ENCODE measurements at regions not wholly inside any gene's neighbourhood (a gene's known extent, or its start where the extent isn't known, plus 50 kb on each side); places are given as distances from the start of the nearest gene placed in this dataset.

- Histone ChIP-seq H3K14ac (ENCODE audit: low read length) (no peak overlapping the region), H3K18ac (ENCODE audit: low read length) (no peak overlapping the region), H2BK15ac (ENCODE audit: low read length) (no peak overlapping the region), H2BK5ac (ENCODE audit: low read length) (no peak overlapping the region), H3K27ac (replicated peaks; ENCODE audit: low read length) (no peak overlapping the region), H3K9me3 (replicated peaks in 1 of 2; ENCODE audit: control insufficient read depth in 2 of 2, insufficient read depth in 1 of 2, low read depth in 1 of 2, low read length in 2 of 2) (peaks cover 6 to 16% of the 10 kb centered on the region in 2 donors), H3K27me3 (ENCODE audit: control insufficient read depth in 3 of 3, insufficient read depth in 3 of 3, low read depth in 1 of 3, low read length in 3 of 3) (no peaks in the 10 kb centered on the region), H4K8ac (ENCODE audit: low read depth, low read length) (no peak overlapping the region), H3K4me2 (ENCODE audit: insufficient read depth, low read length, poor library complexity, severe bottlenecking) (no peak overlapping the region), H2AK5ac (ENCODE audit: low read depth, low read length) (no peak overlapping the region), H3K4me1 (ENCODE audit: control insufficient read depth in 2 of 2, insufficient read depth in 1 of 2, low read depth in 1 of 2, low read length in 2 of 2) (peaks cover 0 to 5% of the 10 kb centered on the region in 2 donors), H3K9ac (ENCODE audit: low read depth, low read length, poor library complexity) (no peak overlapping the region), H2AFZ (ENCODE audit: low read length) (no peak overlapping the region), H3K4ac (ENCODE audit: low read length) (no peak overlapping the region), H2BK120ac (ENCODE audit: low read depth, low read length) (no peak overlapping the region), H3K4me3 (ENCODE audit: low read length in 2 of 2) (no peak overlapping the region), H3K36me3 (replicated peaks in 1 of 2; ENCODE audit: control insufficient read depth in 2 of 2, insufficient read depth in 2 of 2, low read length in 2 of 2) (no peaks in the 10 kb centered on the region), H3K79me1 (ENCODE audit: low read depth, low read length) (peaks cover 1% of the 10 kb centered on the region), H3K23ac (ENCODE audit: low read depth, low read length, poor library complexity) (no peak overlapping the region), H4K91ac (ENCODE audit: low read depth, low read length, poor library complexity) (no peak overlapping the region), H2BK12ac (ENCODE audit: low read length) (no peak overlapping the region)
- no peak for DNase-seq (ENCODE audit: low spot score)
- no CpG with 5 or more reads among the region's 5 CpGs for WGBS, 2 donors (ENCODE audit: extremely low coverage in 2 of 2, insufficient read length in 2 of 2, insufficient replicate concordance in 1 of 2)
These were observed 61.7 kb upstream of the RFLNA start for GRCh38 chr12:124233041-124233796.

GRCh38 chr12:124233846-124234640 lies 60.9 kb upstream of the RFLNA start:
- Histone ChIP-seq H2BK12ac (ENCODE audit: low read length) (no peak overlapping the region), H3K27me3 (ENCODE audit: control insufficient read depth in 3 of 3, insufficient read depth in 3 of 3, low read depth in 1 of 3, low read length in 3 of 3) (no peaks in the 10 kb centered on the region), H3K18ac (ENCODE audit: low read length) (no peak overlapping the region), H3K23ac (ENCODE audit: low read depth, low read length, poor library complexity) (no peak overlapping the region), H3K14ac (ENCODE audit: low read length) (no peak overlapping the region), H3K36me3 (replicated peaks in 1 of 2; ENCODE audit: control insufficient read depth in 2 of 2, insufficient read depth in 2 of 2, low read length in 2 of 2) (no peaks in the 10 kb centered on the region), H3K4me3 (ENCODE audit: low read length in 2 of 2) (no peak overlapping the region), H3K4ac (ENCODE audit: low read length) (no peak overlapping the region), H2BK15ac (ENCODE audit: low read length) (no peak overlapping the region), H2BK120ac (ENCODE audit: low read depth, low read length) (no peak overlapping the region), H3K9me3 (replicated peaks in 1 of 2; ENCODE audit: control insufficient read depth in 2 of 2, insufficient read depth in 1 of 2, low read depth in 1 of 2, low read length in 2 of 2) (peaks cover 6 to 16% of the 10 kb centered on the region in 2 donors), H3K27ac (replicated peaks; ENCODE audit: low read length) (no peak overlapping the region), H2BK5ac (ENCODE audit: low read length) (no peak overlapping the region), H4K8ac (ENCODE audit: low read depth, low read length) (no peak overlapping the region), H3K4me1 (ENCODE audit: control insufficient read depth in 2 of 2, insufficient read depth in 1 of 2, low read depth in 1 of 2, low read length in 2 of 2) (peaks cover 0 to 5% of the 10 kb centered on the region in 2 donors), H3K9ac (ENCODE audit: low read depth, low read length, poor library complexity) (no peak overlapping the region), H3K4me2 (ENCODE audit: insufficient read depth, low read length, poor library complexity, severe bottlenecking) (no peak overlapping the region), H4K91ac (ENCODE audit: low read depth, low read length, poor library complexity) (no peak overlapping the region), H2AK5ac (ENCODE audit: low read depth, low read length) (no peak overlapping the region), H2AFZ (ENCODE audit: low read length) (no peak overlapping the region), H3K79me1 (ENCODE audit: low read depth, low read length) (peaks cover 1% of the 10 kb centered on the region)
- no peak for DNase-seq (ENCODE audit: low spot score)
- WGBS, 2 donors (ENCODE audit: extremely low coverage in 2 of 2, insufficient read length in 2 of 2, insufficient replicate concordance in 1 of 2), result no CpG with 5 or more reads among the region's 8 CpGs

- Histone ChIP-seq H3K27me3 (ENCODE audit: control insufficient read depth in 3 of 3, insufficient read depth in 3 of 3, low read depth in 1 of 3, low read length in 3 of 3) (no peaks in the 10 kb centered on the region), H3K27ac (replicated peaks; ENCODE audit: low read length) (no peak overlapping the region), H3K4me3 (ENCODE audit: low read length in 2 of 2) (no peak overlapping the region), H3K4me2 (ENCODE audit: insufficient read depth, low read length, poor library complexity, severe bottlenecking) (no peak overlapping the region), H3K14ac (ENCODE audit: low read length) (no peak overlapping the region), H3K9ac (ENCODE audit: low read depth, low read length, poor library complexity) (no peak overlapping the region), H3K79me1 (ENCODE audit: low read depth, low read length) (no peaks in the 10 kb centered on the region), H2BK12ac (ENCODE audit: low read length) (no peak overlapping the region), H3K36me3 (replicated peaks in 1 of 2; ENCODE audit: control insufficient read depth in 2 of 2, insufficient read depth in 2 of 2, low read length in 2 of 2) (no peaks in the 10 kb centered on the region), H2AFZ (ENCODE audit: low read length) (no peak overlapping the region), H3K23ac (ENCODE audit: low read depth, low read length, poor library complexity) (no peak overlapping the region), H3K18ac (ENCODE audit: low read length) (no peak overlapping the region), H2BK15ac (ENCODE audit: low read length) (no peak overlapping the region), H3K4ac (ENCODE audit: low read length) (no peak overlapping the region), H3K4me1 (ENCODE audit: control insufficient read depth in 2 of 2, insufficient read depth in 1 of 2, low read depth in 1 of 2, low read length in 2 of 2) (peaks cover 0 to 5% of the 10 kb centered on the region in 2 donors), H2BK5ac (ENCODE audit: low read length) (no peak overlapping the region), H2AK5ac (ENCODE audit: low read depth, low read length) (no peak overlapping the region), H4K8ac (ENCODE audit: low read depth, low read length) (no peak overlapping the region), H2BK120ac (ENCODE audit: low read depth, low read length) (no peak overlapping the region), H3K9me3 (replicated peaks in 1 of 2; ENCODE audit: control insufficient read depth in 2 of 2, insufficient read depth in 1 of 2, low read depth in 1 of 2, low read length in 2 of 2) (peaks cover under 1% of the 10 kb centered on the region in 2 donors), H4K91ac (ENCODE audit: low read depth, low read length, poor library complexity) (no peak overlapping the region)
- WGBS, 2 donors (ENCODE audit: extremely low coverage in 2 of 2, insufficient read length in 2 of 2, insufficient replicate concordance in 1 of 2), result no CpG with 5 or more reads among the region's 5 CpGs
- no peak for DNase-seq (ENCODE audit: low spot score)
These were observed 58.3 kb upstream of the RFLNA start for GRCh38 chr12:124236625-124237031.

- H3K27ac ChIP-seq (replicated peaks; ENCODE audit: low read length), result no peak overlapping the region
- WGBS, 2 donors (ENCODE audit: extremely low coverage in 2 of 2, insufficient read length in 2 of 2, insufficient replicate concordance in 1 of 2), result no CpG with 5 or more reads among the region's 4 CpGs
- H3K27me3 ChIP-seq (ENCODE audit: control insufficient read depth in 3 of 3, insufficient read depth in 3 of 3, low read depth in 1 of 3, low read length in 3 of 3), result no peaks in the 10 kb centered on the region
- no peak for DNase-seq (ENCODE audit: low spot score)
- no peak overlapping the region for H3K4me2 ChIP-seq (ENCODE audit: insufficient read depth, low read length, poor library complexity, severe bottlenecking)
- H3K4ac ChIP-seq (ENCODE audit: low read length), result no peak overlapping the region
- no peaks in the 10 kb centered on the region for H3K9me3 ChIP-seq (replicated peaks in 1 of 2; ENCODE audit: control insufficient read depth in 2 of 2, insufficient read depth in 1 of 2, low read depth in 1 of 2, low read length in 2 of 2)
- no peak overlapping the region for H2BK5ac ChIP-seq (ENCODE audit: low read length)
- H4K91ac ChIP-seq (ENCODE audit: low read depth, low read length, poor library complexity), result no peak overlapping the region
- H3K4me1 ChIP-seq (ENCODE audit: control insufficient read depth in 2 of 2, insufficient read depth in 1 of 2, low read depth in 1 of 2, low read length in 2 of 2), result no peaks in the 10 kb centered on the region
- no peak overlapping the region for H2BK15ac ChIP-seq (ENCODE audit: low read length)
- no peak overlapping the region for H3K23ac ChIP-seq (ENCODE audit: low read depth, low read length, poor library complexity)
- no peak overlapping the region for H2BK120ac ChIP-seq (ENCODE audit: low read depth, low read length)
- H2AFZ ChIP-seq (ENCODE audit: low read length), result no peak overlapping the region
- no peak overlapping the region for H2AK5ac ChIP-seq (ENCODE audit: low read depth, low read length)
- H3K18ac ChIP-seq (ENCODE audit: low read length), result no peak overlapping the region
- no peak overlapping the region for H3K14ac ChIP-seq (ENCODE audit: low read length)
- no peak overlapping the region for H3K9ac ChIP-seq (ENCODE audit: low read depth, low read length, poor library complexity)
- no peak overlapping the region for H2BK12ac ChIP-seq (ENCODE audit: low read length)
- no peak overlapping the region for H3K4me3 ChIP-seq (ENCODE audit: low read length in 2 of 2)
- H4K8ac ChIP-seq (ENCODE audit: low read depth, low read length), result no peak overlapping the region
- H3K36me3 ChIP-seq (replicated peaks in 1 of 2; ENCODE audit: control insufficient read depth in 2 of 2, insufficient read depth in 2 of 2, low read length in 2 of 2), result no peaks in the 10 kb centered on the region
- no peaks in the 10 kb centered on the region for H3K79me1 ChIP-seq (ENCODE audit: low read depth, low read length)
These were observed 56.0 kb upstream of the RFLNA start for GRCh38 chr12:124238886-124239285.
